Tibial nerve (tissue), 4 donors: ENCODE measurements at regions not wholly inside any gene's neighbourhood (a gene's known extent, or its start where the extent isn't known, plus 50 kb on each side); places are given as distances from the start of the nearest gene placed in this dataset.

Experiments
- EP300 ChIP-seq, 2 donors: sonication (generic); formaldehyde crosslinking; IDR thresholded peaks; one replicate each; pipeline ENCODE4 v1.6.1; 2017; ENCODE audit warnings: antibody characterized with exemption in 2 of 2, mild to moderate bottlenecking in 1 of 2
- POLR2A ChIP-seq, 2 donors: fragments of 450-650 bp; IDR thresholded peaks; one replicate each; pipeline ENCODE4 v1.6.1; 2017; ENCODE audit warnings: antibody characterized with exemption in 2 of 2, mild to moderate bottlenecking in 2 of 2, moderate library complexity in 2 of 2
- TF ChIP-seq, protein P1 (sequence below), 5 experiments: fragments of 200-600 bp in 3 of 5; fragments of 450-650 bp in 2 of 5; sonication (generic) in 3 of 5; IDR thresholded peaks; one replicate each; pipeline ENCODE4 v1.5.1; 2016 to 2019; ENCODE audit warnings: antibody characterized with exemption in 5 of 5, mild to moderate bottlenecking in 3 of 5, moderate library complexity in 2 of 5

DNA sequence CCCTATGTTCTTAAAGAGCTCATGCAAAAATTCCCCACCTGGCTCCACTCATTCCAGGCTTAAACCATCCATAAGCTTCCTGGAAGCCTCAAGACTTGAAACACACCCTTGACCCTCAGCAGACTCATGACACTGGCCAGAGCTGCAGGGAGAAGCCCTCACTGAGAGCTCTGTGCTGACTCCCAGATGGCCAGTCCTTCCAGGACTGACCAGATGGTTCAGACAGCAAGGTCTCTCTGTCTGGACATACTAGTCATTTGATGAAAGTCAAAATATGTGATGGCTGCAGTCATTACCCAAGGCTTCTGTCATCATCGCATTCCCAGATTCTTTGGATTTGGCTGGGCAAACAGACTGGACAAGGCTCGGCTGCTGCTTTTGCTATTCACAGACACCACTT lies 397.4 kb downstream of the FOXO1 start:
- TF ChIP-seq, protein P1, sequence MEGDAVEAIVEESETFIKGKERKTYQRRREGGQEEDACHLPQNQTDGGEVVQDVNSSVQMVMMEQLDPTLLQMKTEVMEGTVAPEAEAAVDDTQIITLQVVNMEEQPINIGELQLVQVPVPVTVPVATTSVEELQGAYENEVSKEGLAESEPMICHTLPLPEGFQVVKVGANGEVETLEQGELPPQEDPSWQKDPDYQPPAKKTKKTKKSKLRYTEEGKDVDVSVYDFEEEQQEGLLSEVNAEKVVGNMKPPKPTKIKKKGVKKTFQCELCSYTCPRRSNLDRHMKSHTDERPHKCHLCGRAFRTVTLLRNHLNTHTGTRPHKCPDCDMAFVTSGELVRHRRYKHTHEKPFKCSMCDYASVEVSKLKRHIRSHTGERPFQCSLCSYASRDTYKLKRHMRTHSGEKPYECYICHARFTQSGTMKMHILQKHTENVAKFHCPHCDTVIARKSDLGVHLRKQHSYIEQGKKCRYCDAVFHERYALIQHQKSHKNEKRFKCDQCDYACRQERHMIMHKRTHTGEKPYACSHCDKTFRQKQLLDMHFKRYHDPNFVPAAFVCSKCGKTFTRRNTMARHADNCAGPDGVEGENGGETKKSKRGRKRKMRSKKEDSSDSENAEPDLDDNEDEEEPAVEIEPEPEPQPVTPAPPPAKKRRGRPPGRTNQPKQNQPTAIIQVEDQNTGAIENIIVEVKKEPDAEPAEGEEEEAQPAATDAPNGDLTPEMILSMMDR (IDR thresholded peaks at IDR 0.05) = no peak
- no peak for TF ChIP-seq POLR2A (IDR thresholded peaks at IDR 0.05)
- TF ChIP-seq EP300 (IDR thresholded peaks at IDR 0.05) = peak in 1 of 2 donors; percentile 28
